ENCODE measurements at regions not wholly inside any gene's neighbourhood (a gene's known extent, or its start where the extent isn't known, plus 50 kb on each side); places are given as distances from the start of the nearest gene placed in this dataset.

DNA sequence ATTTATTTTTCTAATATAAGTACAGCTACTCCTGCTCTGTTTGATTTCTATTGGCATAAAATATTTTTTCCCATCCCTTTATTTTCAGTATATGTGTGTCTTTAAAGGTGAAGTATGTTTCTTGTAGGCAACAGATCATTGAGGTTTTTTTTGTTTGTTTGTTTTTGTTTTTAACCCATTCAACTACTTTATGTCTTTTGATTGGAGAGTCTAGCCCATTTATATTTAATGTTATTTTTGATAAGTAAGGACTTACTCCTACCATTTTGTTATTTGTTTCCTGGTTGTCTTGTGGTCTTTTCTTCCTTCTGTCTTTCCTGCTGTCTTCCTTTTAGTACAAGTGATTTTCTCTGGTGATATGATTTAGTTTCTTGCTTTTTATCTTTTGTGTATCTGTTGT lies 285.1 kb upstream of the PROX1 start:
- TF ChIP-seq, protein P1, sequence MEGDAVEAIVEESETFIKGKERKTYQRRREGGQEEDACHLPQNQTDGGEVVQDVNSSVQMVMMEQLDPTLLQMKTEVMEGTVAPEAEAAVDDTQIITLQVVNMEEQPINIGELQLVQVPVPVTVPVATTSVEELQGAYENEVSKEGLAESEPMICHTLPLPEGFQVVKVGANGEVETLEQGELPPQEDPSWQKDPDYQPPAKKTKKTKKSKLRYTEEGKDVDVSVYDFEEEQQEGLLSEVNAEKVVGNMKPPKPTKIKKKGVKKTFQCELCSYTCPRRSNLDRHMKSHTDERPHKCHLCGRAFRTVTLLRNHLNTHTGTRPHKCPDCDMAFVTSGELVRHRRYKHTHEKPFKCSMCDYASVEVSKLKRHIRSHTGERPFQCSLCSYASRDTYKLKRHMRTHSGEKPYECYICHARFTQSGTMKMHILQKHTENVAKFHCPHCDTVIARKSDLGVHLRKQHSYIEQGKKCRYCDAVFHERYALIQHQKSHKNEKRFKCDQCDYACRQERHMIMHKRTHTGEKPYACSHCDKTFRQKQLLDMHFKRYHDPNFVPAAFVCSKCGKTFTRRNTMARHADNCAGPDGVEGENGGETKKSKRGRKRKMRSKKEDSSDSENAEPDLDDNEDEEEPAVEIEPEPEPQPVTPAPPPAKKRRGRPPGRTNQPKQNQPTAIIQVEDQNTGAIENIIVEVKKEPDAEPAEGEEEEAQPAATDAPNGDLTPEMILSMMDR (IDR thresholded peaks at IDR 0.05) = no peak
- TF ChIP-seq POLR2A (IDR thresholded peaks at IDR 0.05; ENCODE audit: low read depth) (no peak), EP300 (IDR thresholded peaks at IDR 0.05) (no peak), POLR2AphosphoS5 (IDR thresholded peaks at IDR 0.05) (no peak)
